ENCODE measurements at regions not wholly inside any gene's neighbourhood (a gene's known extent, or its start where the extent isn't known, plus 50 kb on each side); places are given as distances from the start of the nearest gene placed in this dataset.
"Not testable (repeated sequence)": the region's sequence is repeated elsewhere in the genome, so short reads cannot be mapped to it uniquely, and the experiment has no call there.

- Histone ChIP-seq H3K9me3 (no peaks in the 10 kb centered on the region), H3K4me1 (peaks cover 0 to 38% (median 32%) of the 10 kb centered on the region in 4 donors), H3K27ac (peak overlapping the region; percentile 94 to 100 (median 98)), H3K4me3 (peak overlapping the region; percentile 49 to 63 (median 57)), H3K36me3 (no peaks in the 10 kb centered on the region), H3K27me3 (no peaks in the 10 kb centered on the region)
- 1% methylated on average over 84 of the region's 84 CpGs for WGBS, 2 donors
- peak in 2 of 4 donors; percentile 41 to 91 for TF ChIP-seq EP300 (IDR thresholded peaks at IDR 0.05)
- TF ChIP-seq POLR2A (IDR thresholded peaks at IDR 0.05), result peak; percentile 74 to 81
- peak; percentile 88 to 96 (median 95) for TF ChIP-seq POLR2AphosphoS5 (IDR thresholded peaks at IDR 0.05)
- no peak for TF ChIP-seq CTCF (IDR thresholded peaks at IDR 0.05)
- intact Hi-C loops (cut with DNase I), result loop anchor here (2.0 to 5.0 kb wide), 8 partner anchors 47 to 273 kb away; no protein-coding TSS in a partner anchor
- DNase-seq, result peak; percentile 99
These were observed 207.1 kb downstream of the C9orf50 start for GRCh38 chr9:129413537-129414376.

- 3 to 5% methylated on average over 49 of the region's 49 CpGs for WGBS, 2 donors
- Histone ChIP-seq H3K27me3 (no peaks in the 10 kb centered on the region), H3K36me3 (no peaks in the 10 kb centered on the region), H3K27ac (peak overlapping the region; percentile 94 to 100 (median 98)), H3K4me3 (peak overlapping the region; percentile 42 to 63 (median 57)), H3K4me1 (peaks cover 0 to 43% (median 40%) of the 10 kb centered on the region in 4 donors), H3K9me3 (no peaks in the 10 kb centered on the region)
- TF ChIP-seq POLR2AphosphoS5 (IDR thresholded peaks at IDR 0.05), result peak; percentile 73 to 83 (median 80)
- peak in 2 of 4 donors; percentile 18 to 48 for TF ChIP-seq EP300 (IDR thresholded peaks at IDR 0.05)
- peak in 1 of 2 donors; percentile 28 for TF ChIP-seq POLR2A (IDR thresholded peaks at IDR 0.05)
- TF ChIP-seq CTCF (IDR thresholded peaks at IDR 0.05), result peak in 1 of 4 experiments; percentile 30
- intact Hi-C loops (cut with DNase I), result loop anchor here (2.0 to 5.0 kb wide), 8 partner anchors 48 to 272 kb away; no protein-coding TSS in a partner anchor
- peak; percentile 90 for DNase-seq
These were observed 207.9 kb downstream of the C9orf50 start for GRCh38 chr9:129412814-129413536.

- H3K36me3 ChIP-seq, H3K9me3 ChIP-seq, DNase-seq, H3K4me3 ChIP-seq, H3K27me3 ChIP-seq: not testable (repeated sequence)
- Histone ChIP-seq H3K4me1 (peaks cover 0 to 43% (median 40%) of the 10 kb centered on the region in 4 donors), H3K27ac (peak overlapping the region; percentile 94 to 100 (median 98))
- 83 to 87% methylated on average over 11 of the region's 11 CpGs for WGBS, 2 donors
- intact Hi-C loops (cut with DNase I), result loop anchor here (2.0 to 5.0 kb wide), 8 partner anchors 49 to 271 kb away; no protein-coding TSS in a partner anchor
These were observed 208.6 kb downstream of the C9orf50 start for GRCh38 chr9:129412176-129412813.

- 91 to 93% methylated on average over 19 of the region's 19 CpGs for WGBS, 2 donors
- Histone ChIP-seq H3K4me3 (no peak overlapping the region), H3K36me3 (no peaks in the 10 kb centered on the region), H3K9me3 (no peaks in the 10 kb centered on the region), H3K27ac (peak overlapping the region in 3 of 4 donors; percentile 94 to 100 (median 98)), H3K4me1 (peaks cover 0 to 43% (median 40%) of the 10 kb centered on the region in 4 donors), H3K27me3 (no peaks in the 10 kb centered on the region)
- TF ChIP-seq CTCF (IDR thresholded peaks at IDR 0.05), result no peak
- no peak for TF ChIP-seq POLR2A (IDR thresholded peaks at IDR 0.05)
- no peak for TF ChIP-seq POLR2AphosphoS5 (IDR thresholded peaks at IDR 0.05)
- TF ChIP-seq EP300 (IDR thresholded peaks at IDR 0.05), result no peak
- intact Hi-C loops (cut with DNase I), result loop anchor here (2.0 to 5.0 kb wide), 8 partner anchors 49 to 271 kb away; no protein-coding TSS in a partner anchor
- DNase-seq, result no peak
These were observed 209.3 kb downstream of the C9orf50 start for GRCh38 chr9:129411501-129412175.
